GM19099 (cell line): ENCODE measurements at regions not wholly inside any gene's neighbourhood (a gene's known extent, or its start where the extent isn't known, plus 50 kb on each side); places are given as distances from the start of the nearest gene placed in this dataset.

Experiments
- POLR2A ChIP-seq: IDR thresholded peaks from 3 replicates; pipeline ENCODE4 v1.6.1; 2011; ENCODE audit warnings: low read depth; ENCODE audit not compliant: insufficient read length; ENCODE audit errors: extremely low read depth

- no peak for TF ChIP-seq POLR2A
Measured at GRCh38 chr13:21228738-21229137, 52.3 kb downstream of the MRPL57 start.

- no peak for TF ChIP-seq POLR2A
Measured at GRCh38 chr13:21229241-21230024, 53.0 kb downstream of the MRPL57 start.

GRCh38 chr13:21230516-21230915 lies 54.1 kb downstream of the MRPL57 start:
- no peak for TF ChIP-seq POLR2A

GRCh38 chr13:21231426-21231940 lies 55.0 kb downstream of the MRPL57 start:
- TF ChIP-seq POLR2A, result no peak

- TF ChIP-seq POLR2A, result no peak
Measured at GRCh38 chr13:21232196-21232595, 55.7 kb downstream of the MRPL57 start.

GRCh38 chr13:21232599-21232998 lies 56.1 kb downstream of the MRPL57 start:
- no peak for TF ChIP-seq POLR2A

GRCh38 chr13:21233086-21233485 lies 56.6 kb downstream of the MRPL57 start:
- TF ChIP-seq POLR2A, result no peak

- TF ChIP-seq POLR2A, result no peak
Measured at GRCh38 chr13:21234526-21234925, 58.1 kb downstream of the MRPL57 start.

- TF ChIP-seq POLR2A, result no peak
Measured at GRCh38 chr13:21235174-21235573, 58.7 kb downstream of the MRPL57 start.

GRCh38 chr13:21237081-21237480 lies 60.6 kb downstream of the MRPL57 start:
- no peak for TF ChIP-seq POLR2A

- TF ChIP-seq POLR2A, result no peak
Measured at GRCh38 chr13:21238267-21238666, 61.8 kb downstream of the MRPL57 start.

- no peak for TF ChIP-seq POLR2A
Measured at GRCh38 chr13:21240586-21240985, 64.1 kb downstream of the MRPL57 start.

GRCh38 chr13:21242236-21242635 lies 65.8 kb downstream of the MRPL57 start:
- TF ChIP-seq POLR2A, result no peak

GRCh38 chr13:21243045-21243897 lies 66.8 kb downstream of the MRPL57 start:
- TF ChIP-seq POLR2A, result no peak

- no peak for TF ChIP-seq POLR2A
Measured at GRCh38 chr13:21246761-21247452, 70.4 kb downstream of the MRPL57 start.

- TF ChIP-seq POLR2A, result no peak
Measured at GRCh38 chr13:21256351-21256761, 79.9 kb downstream of the MRPL57 start.

GRCh38 chr13:21256891-21257290 lies 80.4 kb downstream of the MRPL57 start:
- no peak for TF ChIP-seq POLR2A
